ENCODE measurements at regions not wholly inside any gene's neighbourhood (a gene's known extent, or its start where the extent isn't known, plus 50 kb on each side); places are given as distances from the start of the nearest gene placed in this dataset.

DNA sequence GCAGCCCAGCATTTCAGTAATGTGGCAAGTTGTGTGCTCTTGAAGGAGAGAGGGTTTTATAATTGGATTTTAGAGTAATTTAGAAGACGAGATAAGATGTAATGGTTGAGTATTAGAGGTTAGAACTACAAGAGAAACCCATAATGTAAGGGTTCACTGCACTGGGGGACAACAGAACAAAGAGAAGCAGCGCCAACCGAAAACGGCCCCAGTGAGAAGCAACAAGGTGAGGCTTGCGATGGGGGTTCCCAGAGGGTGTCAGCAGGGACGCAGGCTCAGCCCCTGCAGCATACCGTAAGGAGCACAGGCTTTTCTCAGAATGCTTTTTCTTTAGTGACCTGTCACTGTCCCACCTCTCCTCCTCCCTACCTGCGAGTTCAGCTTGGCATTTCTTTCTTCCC lies 183.9 kb upstream of the ETAA1 start:
- DNase-seq (no peak), ATAC-seq (no peak)
- no peaks in the 10 kb centered on the region for H3K4me1 ChIP-seq
- H3K27ac ChIP-seq: no peak overlapping the region
- intact Hi-C loops (cut with DNase I): no loop called here
- no peaks in the 10 kb centered on the region for H3K27me3 ChIP-seq (ENCODE audit: insufficient read depth in 3 of 3, low read length in 2 of 3)
- H3K4me3 ChIP-seq: no peak overlapping the region
- peaks cover 4% of the 10 kb centered on the region for H3K9me3 ChIP-seq
- no peaks in the 10 kb centered on the region for H3K36me3 ChIP-seq (ENCODE audit: insufficient read depth in 1 of 2, low read depth in 1 of 2)
- WGBS, 3 donors: 78 to 80% (median 80%) methylated on average over 8 of the region's 8 CpGs
- TF ChIP-seq, protein P1, sequence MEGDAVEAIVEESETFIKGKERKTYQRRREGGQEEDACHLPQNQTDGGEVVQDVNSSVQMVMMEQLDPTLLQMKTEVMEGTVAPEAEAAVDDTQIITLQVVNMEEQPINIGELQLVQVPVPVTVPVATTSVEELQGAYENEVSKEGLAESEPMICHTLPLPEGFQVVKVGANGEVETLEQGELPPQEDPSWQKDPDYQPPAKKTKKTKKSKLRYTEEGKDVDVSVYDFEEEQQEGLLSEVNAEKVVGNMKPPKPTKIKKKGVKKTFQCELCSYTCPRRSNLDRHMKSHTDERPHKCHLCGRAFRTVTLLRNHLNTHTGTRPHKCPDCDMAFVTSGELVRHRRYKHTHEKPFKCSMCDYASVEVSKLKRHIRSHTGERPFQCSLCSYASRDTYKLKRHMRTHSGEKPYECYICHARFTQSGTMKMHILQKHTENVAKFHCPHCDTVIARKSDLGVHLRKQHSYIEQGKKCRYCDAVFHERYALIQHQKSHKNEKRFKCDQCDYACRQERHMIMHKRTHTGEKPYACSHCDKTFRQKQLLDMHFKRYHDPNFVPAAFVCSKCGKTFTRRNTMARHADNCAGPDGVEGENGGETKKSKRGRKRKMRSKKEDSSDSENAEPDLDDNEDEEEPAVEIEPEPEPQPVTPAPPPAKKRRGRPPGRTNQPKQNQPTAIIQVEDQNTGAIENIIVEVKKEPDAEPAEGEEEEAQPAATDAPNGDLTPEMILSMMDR (IDR thresholded peaks at IDR 0.05): no peak

DNA sequence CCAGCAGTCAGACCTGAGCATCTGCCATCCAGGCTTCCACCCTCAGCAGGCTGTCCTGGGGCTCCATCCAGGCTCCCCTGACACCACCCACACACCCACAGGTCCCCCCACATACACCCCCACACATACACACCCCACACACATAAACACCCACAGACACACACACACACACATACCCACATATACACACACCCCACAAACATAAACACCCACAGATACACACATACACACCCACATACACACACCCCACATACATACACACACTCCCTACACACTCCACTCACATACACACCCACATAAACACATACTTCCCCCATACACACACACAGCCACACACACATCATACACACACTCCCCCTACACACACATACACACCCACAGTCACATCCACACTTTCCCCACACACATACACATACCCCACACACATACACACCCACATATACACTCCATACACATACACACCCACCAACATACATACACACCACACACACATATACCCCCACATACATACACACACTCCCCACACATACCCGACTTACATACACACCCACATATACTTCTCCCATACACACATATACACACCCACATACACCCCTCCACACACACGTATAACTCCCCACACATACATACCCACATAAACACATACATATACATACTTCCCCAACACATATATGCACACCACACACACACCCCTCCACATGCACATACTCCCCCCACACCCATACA lies 183.3 kb upstream of the ETAA1 start:
- Histone ChIP-seq H3K9me3 (peaks cover 4% of the 10 kb centered on the region), H3K27me3 (ENCODE audit: insufficient read depth in 3 of 3, low read length in 2 of 3) (no peaks in the 10 kb centered on the region), H3K4me3 (no peak overlapping the region), H3K4me1 (no peaks in the 10 kb centered on the region), H3K36me3 (ENCODE audit: insufficient read depth in 1 of 2, low read depth in 1 of 2) (no peaks in the 10 kb centered on the region), H3K27ac (no peak overlapping the region)
- WGBS, 3 donors: 93 to 97% (median 94%) methylated on average over 2 of the region's 2 CpGs
- intact Hi-C loops (cut with DNase I): no loop called here
- TF ChIP-seq, protein P1 (IDR thresholded peaks at IDR 0.05): no peak
- DNase-seq (no peak), ATAC-seq (no peak)

DNA sequence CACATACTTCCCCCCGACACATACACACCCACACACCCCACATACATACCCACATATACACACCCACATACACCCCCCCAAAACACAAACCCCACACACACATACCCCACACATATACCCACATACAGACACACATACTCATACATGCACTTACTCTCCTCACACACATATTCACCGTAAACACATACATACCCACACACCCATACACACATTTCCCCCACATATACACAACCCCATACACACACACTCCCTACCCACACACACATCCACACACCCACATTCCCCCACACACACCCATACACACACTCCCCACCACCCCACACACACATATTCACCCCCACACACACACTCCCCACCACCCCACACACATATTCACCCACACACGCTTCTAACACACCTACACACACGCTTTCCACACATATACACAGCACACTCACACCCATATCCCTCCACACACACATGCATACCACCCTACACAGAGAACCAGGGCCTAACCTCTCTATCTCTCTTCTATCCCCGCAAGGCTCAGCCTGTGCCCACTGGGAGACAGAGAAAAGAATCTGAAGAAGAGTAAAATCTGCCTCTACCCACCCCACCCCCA lies 182.4 kb upstream of the ETAA1 start:
- ATAC-seq: no peak
- intact Hi-C loops (cut with DNase I): no loop called here
- Histone ChIP-seq H3K27ac (no peak overlapping the region), H3K27me3 (ENCODE audit: insufficient read depth in 3 of 3, low read length in 2 of 3) (no peaks in the 10 kb centered on the region), H3K4me3 (no peak overlapping the region), H3K9me3 (peaks cover 4% of the 10 kb centered on the region), H3K4me1 (no peaks in the 10 kb centered on the region), H3K36me3 (ENCODE audit: insufficient read depth in 1 of 2, low read depth in 1 of 2) (no peaks in the 10 kb centered on the region)
- 90 to 97% (median 95%) methylated on average over 5 of the region's 5 CpGs for WGBS, 3 donors
- DNase-seq: no peak
- TF ChIP-seq, protein P1 (IDR thresholded peaks at IDR 0.05): no peak

DNA sequence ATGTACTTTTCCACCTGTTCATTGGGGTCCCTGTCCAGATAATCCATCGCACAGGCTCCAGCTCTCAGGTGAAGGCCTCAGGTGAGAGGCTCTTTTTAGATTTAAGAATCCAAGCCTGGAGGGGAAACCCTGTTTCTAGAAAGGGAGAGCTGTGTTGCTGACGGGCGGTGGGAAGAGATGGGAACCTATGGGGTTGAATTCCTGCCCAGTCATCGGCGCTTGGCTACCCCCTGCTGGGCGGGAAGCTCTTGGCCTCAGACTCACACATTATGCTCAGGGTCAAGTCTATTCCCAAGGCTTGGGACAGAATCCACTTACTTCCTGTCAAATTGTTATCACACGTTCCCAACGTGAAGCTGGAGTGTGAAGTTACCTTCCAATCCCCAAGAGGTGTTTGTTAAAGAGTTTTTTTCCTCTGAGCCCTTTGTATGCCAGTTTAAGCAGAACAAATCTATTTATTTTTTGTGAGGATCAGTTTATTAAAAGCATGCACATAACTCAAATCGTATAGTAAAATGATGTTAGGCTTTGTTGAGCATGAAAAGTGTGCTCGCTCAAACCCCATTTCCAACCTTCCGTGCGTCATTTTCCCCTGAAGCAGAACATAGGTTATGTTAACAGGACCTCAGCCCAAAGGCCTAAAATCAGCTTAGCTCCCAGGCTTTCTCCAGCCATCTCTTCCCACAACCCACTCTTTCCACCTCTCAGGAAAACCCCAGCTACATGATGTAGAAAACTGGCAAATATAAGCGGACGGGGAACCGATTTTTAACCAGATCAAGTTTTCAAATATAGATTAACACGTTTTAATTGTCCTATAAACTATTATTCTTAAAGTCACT lies 181.7 kb upstream of the ETAA1 start:
- Histone ChIP-seq H3K27ac (no peak overlapping the region), H3K27me3 (ENCODE audit: insufficient read depth in 3 of 3, low read length in 2 of 3) (no peaks in the 10 kb centered on the region), H3K4me1 (no peaks in the 10 kb centered on the region), H3K9me3 (peaks cover 4% of the 10 kb centered on the region), H3K36me3 (ENCODE audit: insufficient read depth in 1 of 2, low read depth in 1 of 2) (no peaks in the 10 kb centered on the region), H3K4me3 (no peak overlapping the region)
- WGBS, 3 donors: 68 to 69% (median 68%) methylated on average over 16 of the region's 16 CpGs
- TF ChIP-seq, protein P1 (IDR thresholded peaks at IDR 0.05): no peak
- DNase-seq (no peak), ATAC-seq (no peak)
- intact Hi-C loops (cut with DNase I): no loop called here

All from psoas muscle (tissue), 7 donors.